Endothelial cell of umbilical vein (primary cell): ENCODE measurements at regions not wholly inside any gene's neighbourhood (a gene's known extent, or its start where the extent isn't known, plus 50 kb on each side); places are given as distances from the start of the nearest gene placed in this dataset.

Experiments used
- BruUV-seq: library from RNA; stranded (reverse); fragments of 400-500 nt; replicated peaks from 2 replicates; lab custom pipeline; 2021; lab: Mats Ljungman, UMichigan
- CTCF ChIA-PET: fragments of 300-600, 350-600 bp; sonication (Branson Sonifier 250); formaldehyde crosslinking; loops from one replicate; lab custom pipeline; 2021; ENCODE audit warnings: antibody characterized with exemption, inconsistent platforms; lab: Charles Lee
- POLR2A ChIA-PET: fragments of 300-600, 350-600 bp; sonication (Branson Sonifier 250); formaldehyde crosslinking; loops from one replicate; lab custom pipeline; 2021; ENCODE audit warnings: antibody characterized with exemption, inconsistent platforms; lab: Charles Lee
- DNase-seq: peaks from one replicate; pipeline ENCODE4 v3.0.0-alpha.2; 2011; ENCODE audit warnings: low read depth, low spot score
- FAIRE-seq: peaks from 2 replicates; lab custom pipeline; 2011; peaks lifted over from hg19 to GRCh38; lab: Jason Lieb, UNC
- H2AFZ ChIP-seq: 2 replicates; pipeline ENCODE4 v1.6.0; 2012; ENCODE audit warnings: low read depth, low read length, control low read depth, inconsistent platforms
- H3K27ac ChIP-seq: 2 replicates; pipeline ENCODE4 v1.5.1; 2011; ENCODE audit warnings: low read depth, mild to moderate bottlenecking, control low read depth, low read length, moderate library complexity; ENCODE audit not compliant: insufficient read depth
- H3K27me3 ChIP-seq, 2 experiments: 2 replicates each; pipeline versions ENCODE4 v1.6.0 to v1.6.1; 2011; ENCODE audit warnings: low read length in 2 of 2, mixed read lengths in 1 of 2; ENCODE audit not compliant: control insufficient read depth in 2 of 2, insufficient read depth in 2 of 2
- H3K36me3 ChIP-seq, 2 experiments: 2 replicates in 1 of 2; 3 replicates in 1 of 2; pipeline ENCODE4 v1.5.1; 2011; ENCODE audit warnings: low read length in 2 of 2, mild to moderate bottlenecking in 1 of 2, moderate library complexity in 1 of 2; ENCODE audit not compliant: control insufficient read depth in 2 of 2, insufficient read depth in 2 of 2; ENCODE audit errors: extremely low read depth in 1 of 2
- H3K4me1 ChIP-seq: 3 replicates; pipeline ENCODE4 v1.5.1; 2011; ENCODE audit warnings: mild to moderate bottlenecking, low read length; ENCODE audit not compliant: control insufficient read depth, insufficient read depth; ENCODE audit errors: extremely low read depth
- H3K4me2 ChIP-seq: 2 replicates; pipeline ENCODE4 v1.6.1; 2011; ENCODE audit warnings: low read length, control low read depth, mixed read lengths; ENCODE audit not compliant: insufficient read depth
- H3K4me3 ChIP-seq, 3 experiments: fragments of 200-600 bp in 1 of 3; sonication (generic), shearing (Covaris generic) in 1 of 3; replicated peaks in 1 of 3; 2 replicates each; pipeline ENCODE4 v1.5.1; 2011 to 2016; ENCODE audit warnings: control low read depth in 3 of 3, low read length in 3 of 3, mild to moderate bottlenecking in 2 of 3, inconsistent platforms in 1 of 3, low read depth in 1 of 3, moderate library complexity in 1 of 3; ENCODE audit not compliant: insufficient read depth in 1 of 3
- H3K79me2 ChIP-seq: 2 replicates; pipeline ENCODE4 v1.6.0; 2012; ENCODE audit warnings: low read length, inconsistent platforms; ENCODE audit not compliant: control insufficient read depth, insufficient read depth
- H3K9ac ChIP-seq: replicated peaks from 2 replicates; pipeline ENCODE3; 2011; ENCODE audit warnings: low read length, control low read depth; ENCODE audit not compliant: insufficient read depth; ENCODE audit errors: extremely low read depth
- H3K9me1 ChIP-seq: replicated peaks from 3 replicates; pipeline ENCODE4 v1.6.0; 2011; ENCODE audit warnings: mild to moderate bottlenecking, low read length; ENCODE audit not compliant: control insufficient read depth, insufficient read depth; ENCODE audit errors: extremely low read depth
- H3K9me3 ChIP-seq: replicated peaks from 2 replicates; pipeline ENCODE4 v1.5.1; 2012; ENCODE audit warnings: low read length, inconsistent platforms; ENCODE audit not compliant: control insufficient read depth, insufficient read depth
- H4K20me1 ChIP-seq: replicated peaks from 2 replicates; pipeline ENCODE3; 2011; ENCODE audit warnings: mild to moderate bottlenecking, low read length; ENCODE audit not compliant: control insufficient read depth, insufficient read depth; ENCODE audit errors: extremely low read depth
- EZH2 ChIP-seq: IDR thresholded peaks from 2 replicates; pipeline ENCODE4 v1.6.1; 2012; ENCODE audit warnings: borderline replicate concordance, low read depth, mild to moderate bottlenecking, moderate library complexity, low read length, inconsistent platforms; ENCODE audit not compliant: severe bottlenecking
- FOS ChIP-seq: IDR thresholded peaks from 2 replicates; pipeline ENCODE4 v1.6.1; 2011; ENCODE audit warnings: mild to moderate bottlenecking, low read length, moderate library complexity, borderline replicate concordance; ENCODE audit not compliant: insufficient read depth
- GATA2 ChIP-seq: IDR thresholded peaks from 2 replicates; pipeline ENCODE4 v1.7.0; 2011; ENCODE audit warnings: low read depth, mild to moderate bottlenecking, moderate library complexity, mixed read lengths, low read length; ENCODE audit not compliant: insufficient read length, insufficient read depth
- JUN ChIP-seq: IDR thresholded peaks from 2 replicates; pipeline ENCODE4 v1.6.1; 2011; ENCODE audit warnings: borderline replicate concordance, low read depth; ENCODE audit not compliant: insufficient read length, insufficient read depth
- MAX ChIP-seq: IDR thresholded peaks from 2 replicates; pipeline ENCODE4 v1.6.1; 2011; ENCODE audit not compliant: insufficient read depth, insufficient read length
- MYC ChIP-seq: IDR thresholded peaks from one replicate; pipeline ENCODE4 v1.6.1; 2011; ENCODE audit warnings: mild to moderate bottlenecking, low read depth, low read length
- POLR2A ChIP-seq: IDR thresholded peaks from 2 replicates; pipeline ENCODE4 v1.6.1; 2012; ENCODE audit warnings: low read depth, mild to moderate bottlenecking, control low read depth, low read length
- POLR2AphosphoS5 ChIP-seq: IDR thresholded peaks from 2 replicates; pipeline ENCODE4 v1.6.1; 2012; ENCODE audit warnings: low read depth, mild to moderate bottlenecking, control low read depth, low read length, moderate library complexity; ENCODE audit not compliant: insufficient read depth
- dilution Hi-C: fragments of 300-500 bp; cut with MboI; formaldehyde crosslinking; loops from one replicate; pipeline ENCODE4 v1.15.0; 2019; ENCODE audit warnings: low sequenced_read_pairs; ENCODE audit not compliant: extremely low pct_ligation_motif_present
- intact Hi-C: fragments of 100-400 bp; cut with micrococcal nuclease; formaldehyde crosslinking; loops from one replicate; pipeline ENCODE4 v1.10.0; 2022
- TF ChIP-seq, protein P1 (sequence below), 2 donors: IDR thresholded peaks; 1 replicate in 1 of 2; 2 replicates in 1 of 2; pipeline ENCODE4 v1.5.1; 2011; ENCODE audit warnings: low read length in 2 of 2, mild to moderate bottlenecking in 2 of 2, moderate library complexity in 2 of 2, control low read depth in 1 of 2, inconsistent platforms in 1 of 2, low read depth in 1 of 2; ENCODE audit not compliant: insufficient read depth in 1 of 2; ENCODE audit errors: extremely low read depth in 1 of 2

- BruUV-seq: no TSS peak
- no peak overlapping the region for H3K9ac ChIP-seq
- CTCF ChIA-PET: no interaction called here
Measured at GRCh38 chr11:15912825-15913224, 443.5 kb downstream of the SOX6 start.

More at GRCh38 chr11:15912825-15913224, 443.5 kb downstream of the SOX6 start:
- Histone ChIP-seq H3K27ac (no peak overlapping the region), H2AFZ (no peak overlapping the region), H3K9me3 (no peaks in the 10 kb centered on the region), H4K20me1 (no peaks in the 10 kb centered on the region), H3K9me1 (no peaks in the 10 kb centered on the region), H3K79me2 (no peaks in the 10 kb centered on the region), H3K4me3 (no peak overlapping the region), H3K27me3 (no peaks in the 10 kb centered on the region), H3K36me3 (no peaks in the 10 kb centered on the region), H3K4me1 (no peaks in the 10 kb centered on the region), H3K4me2 (no peak overlapping the region)
- dilution Hi-C loops (no loop called here), intact Hi-C loops (no loop called here)
- no peak for TF ChIP-seq FOS
- TF ChIP-seq GATA2: no peak
- TF ChIP-seq, protein P1, sequence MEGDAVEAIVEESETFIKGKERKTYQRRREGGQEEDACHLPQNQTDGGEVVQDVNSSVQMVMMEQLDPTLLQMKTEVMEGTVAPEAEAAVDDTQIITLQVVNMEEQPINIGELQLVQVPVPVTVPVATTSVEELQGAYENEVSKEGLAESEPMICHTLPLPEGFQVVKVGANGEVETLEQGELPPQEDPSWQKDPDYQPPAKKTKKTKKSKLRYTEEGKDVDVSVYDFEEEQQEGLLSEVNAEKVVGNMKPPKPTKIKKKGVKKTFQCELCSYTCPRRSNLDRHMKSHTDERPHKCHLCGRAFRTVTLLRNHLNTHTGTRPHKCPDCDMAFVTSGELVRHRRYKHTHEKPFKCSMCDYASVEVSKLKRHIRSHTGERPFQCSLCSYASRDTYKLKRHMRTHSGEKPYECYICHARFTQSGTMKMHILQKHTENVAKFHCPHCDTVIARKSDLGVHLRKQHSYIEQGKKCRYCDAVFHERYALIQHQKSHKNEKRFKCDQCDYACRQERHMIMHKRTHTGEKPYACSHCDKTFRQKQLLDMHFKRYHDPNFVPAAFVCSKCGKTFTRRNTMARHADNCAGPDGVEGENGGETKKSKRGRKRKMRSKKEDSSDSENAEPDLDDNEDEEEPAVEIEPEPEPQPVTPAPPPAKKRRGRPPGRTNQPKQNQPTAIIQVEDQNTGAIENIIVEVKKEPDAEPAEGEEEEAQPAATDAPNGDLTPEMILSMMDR (IDR thresholded peaks at IDR 0.05; ENCODE audit: extremely low read depth in 1 of 2, insufficient read depth in 1 of 2, low read depth in 1 of 2, low read length in 2 of 2): no peak
- TF ChIP-seq MAX: no peak
- TF ChIP-seq POLR2AphosphoS5: no peak
- no peak for TF ChIP-seq POLR2A
- no peak for TF ChIP-seq MYC
- TF ChIP-seq EZH2: no peak
- TF ChIP-seq JUN: no peak
- DNase-seq (no peak), FAIRE-seq (no peak)
- POLR2A ChIA-PET: no interaction called here
